ENCODE measurements at regions not wholly inside any gene's neighbourhood (a gene's known extent, or its start where the extent isn't known, plus 50 kb on each side); places are given as distances from the start of the nearest gene placed in this dataset.

- H3K27me3 ChIP-seq (ENCODE audit: insufficient read depth, low read depth, severe bottlenecking), result no peaks in the 10 kb centered on the region
- H3K27ac ChIP-seq, result no peak overlapping the region
- H3K9me3 ChIP-seq (ENCODE audit: severe bottlenecking), result no peaks in the 10 kb centered on the region
- no peaks in the 10 kb centered on the region for H3K36me3 ChIP-seq
- DNase-seq, result no peak
- TF ChIP-seq CTCF (IDR thresholded peaks at IDR 0.05; ENCODE audit: low read depth, low read length), result no peak
- H3K4me3 ChIP-seq (ENCODE audit: low read depth, low read length), result no peak overlapping the region
Observed at GRCh38 chr2:144822966-144823365, 303.0 kb upstream of the ZEB2 start.

GRCh38 chr2:144812288-144812687, 292.4 kb upstream of the ZEB2 start:
- TF ChIP-seq CTCF (IDR thresholded peaks at IDR 0.05; ENCODE audit: low read depth, low read length), result no peak
- DNase-seq, result no peak
- no peaks in the 10 kb centered on the region for H3K9me3 ChIP-seq (ENCODE audit: severe bottlenecking)
- H3K27me3 ChIP-seq (ENCODE audit: insufficient read depth, low read depth, severe bottlenecking), result no peaks in the 10 kb centered on the region
- no peaks in the 10 kb centered on the region for H3K36me3 ChIP-seq
- no peak overlapping the region for H3K27ac ChIP-seq
- H3K4me3 ChIP-seq (ENCODE audit: low read depth, low read length), result no peak overlapping the region

- TF ChIP-seq CTCF (IDR thresholded peaks at IDR 0.05; ENCODE audit: low read depth, low read length), result no peak
- H3K9me3 ChIP-seq (ENCODE audit: severe bottlenecking), result no peaks in the 10 kb centered on the region
- no peak overlapping the region for H3K4me3 ChIP-seq (ENCODE audit: low read depth, low read length)
- H3K27ac ChIP-seq, result no peak overlapping the region
- DNase-seq, result no peak
- H3K27me3 ChIP-seq (ENCODE audit: insufficient read depth, low read depth, severe bottlenecking), result no peaks in the 10 kb centered on the region
- no peaks in the 10 kb centered on the region for H3K36me3 ChIP-seq
Observed at GRCh38 chr2:144801766-144802165, 281.8 kb upstream of the ZEB2 start.

GRCh38 chr2:144801325-144801724, 281.4 kb upstream of the ZEB2 start:
- DNase-seq, result no peak
- no peaks in the 10 kb centered on the region for H3K9me3 ChIP-seq (ENCODE audit: severe bottlenecking)
- no peak for TF ChIP-seq CTCF (IDR thresholded peaks at IDR 0.05; ENCODE audit: low read depth, low read length)
- H3K4me3 ChIP-seq (ENCODE audit: low read depth, low read length), result no peak overlapping the region
- H3K27ac ChIP-seq, result no peak overlapping the region
- no peaks in the 10 kb centered on the region for H3K36me3 ChIP-seq
- no peaks in the 10 kb centered on the region for H3K27me3 ChIP-seq (ENCODE audit: insufficient read depth, low read depth, severe bottlenecking)

- DNase-seq, result no peak
- H3K4me3 ChIP-seq (ENCODE audit: low read depth, low read length), result no peak overlapping the region
- H3K27me3 ChIP-seq (ENCODE audit: insufficient read depth, low read depth, severe bottlenecking), result no peaks in the 10 kb centered on the region
- TF ChIP-seq CTCF (IDR thresholded peaks at IDR 0.05; ENCODE audit: low read depth, low read length), result no peak
- H3K27ac ChIP-seq, result no peak overlapping the region
- H3K9me3 ChIP-seq (ENCODE audit: severe bottlenecking), result no peaks in the 10 kb centered on the region
- H3K36me3 ChIP-seq, result no peaks in the 10 kb centered on the region
Observed at GRCh38 chr2:144798989-144799388, 279.1 kb upstream of the ZEB2 start.

GRCh38 chr2:144798034-144798433, 278.1 kb upstream of the ZEB2 start:
- Histone ChIP-seq H3K27me3 (ENCODE audit: insufficient read depth, low read depth, severe bottlenecking) (no peaks in the 10 kb centered on the region), H3K4me3 (ENCODE audit: low read depth, low read length) (no peak overlapping the region), H3K27ac (no peak overlapping the region), H3K9me3 (ENCODE audit: severe bottlenecking) (no peaks in the 10 kb centered on the region), H3K36me3 (no peaks in the 10 kb centered on the region)
- no peak for DNase-seq
- TF ChIP-seq CTCF (IDR thresholded peaks at IDR 0.05; ENCODE audit: low read depth, low read length), result no peak

All from WERI-Rb-1 (cell line).